ENCODE measurements at regions not wholly inside any gene's neighbourhood (a gene's known extent, or its start where the extent isn't known, plus 50 kb on each side); places are given as distances from the start of the nearest gene placed in this dataset.

- no peak for TF ChIP-seq CTCF (IDR thresholded peaks at IDR 0.05)
- no peak for TF ChIP-seq POLR2AphosphoS5 (IDR thresholded peaks at IDR 0.05)
- TF ChIP-seq POLR2A (IDR thresholded peaks at IDR 0.05): no peak
Measured at GRCh38 chr6:48429610-48430009, 318.6 kb upstream of the PTCHD4 start.

Data from prostate gland (tissue), 2 donors.